ENCODE measurements at regions not wholly inside any gene's neighbourhood (a gene's known extent, or its start where the extent isn't known, plus 50 kb on each side); places are given as distances from the start of the nearest gene placed in this dataset.

GRCh38 chr1:218943371-218943770, 230.3 kb upstream of the LYPLAL1 start (continued):
- no peak for TF ChIP-seq RAD21 (IDR thresholded peaks at IDR 0.05 in 1 of 2, conservative IDR thresholded peaks at IDR 0.05 in 1 of 2; ENCODE audit: low read depth in 2 of 2, low read length in 2 of 2)
- no peak for TF ChIP-seq HDAC6 (IDR thresholded peaks at IDR 0.05; ENCODE audit: low read depth, low read length)
- TF ChIP-seq USF2 (IDR thresholded peaks at IDR 0.05; ENCODE audit: low read length): no peak
- TF ChIP-seq GABPA (IDR thresholded peaks at IDR 0.05; ENCODE audit: borderline replicate concordance, insufficient read depth, low read length): no peak
- TF ChIP-seq CTBP2 (IDR thresholded peaks at IDR 0.05; ENCODE audit: borderline replicate concordance, insufficient read depth, insufficient read length, low read length): no peak
